A549 (cell line): ENCODE measurements at regions not wholly inside any gene's neighbourhood (a gene's known extent, or its start where the extent isn't known, plus 50 kb on each side); places are given as distances from the start of the nearest gene placed in this dataset.

Experiments
- ATAC-seq, 2 experiments: fragments of 200-7000 bp in 1 of 2; fragments of >200 bp in 1 of 2; cut with Nextera tagmentation in 1 of 2; cut with Tn5 transposase in 1 of 2; 3 replicates each; pipeline versions ENCODE4 v1.8.0 to v1.9.1; 2018 to 2020; ENCODE audit warnings: mild to moderate bottlenecking in 1 of 2, moderate library complexity in 1 of 2
- CTCF ChIA-PET: fragments of 300-600 bp; sonication (Branson Sonifier 250); formaldehyde crosslinking; extraction: SDS; loops from one replicate; lab custom pipeline; 2021; ENCODE audit warnings: antibody characterized with exemption, inconsistent platforms; lab: Yijun Ruan, JAX
- POLR2A ChIA-PET: fragments of 350-600 bp; formaldehyde crosslinking; extraction: SDS; loops from one replicate; lab custom pipeline; 2021; ENCODE audit warnings: antibody characterized with exemption, inconsistent platforms; lab: Yijun Ruan, JAX
- DNase-seq, 2 experiments: peaks; one replicate each; pipeline versions ENCODE4 v3.0.0 to v3.0.0-alpha.2; 2011 to 2016; ENCODE audit warnings: low read depth in 1 of 2, low spot score in 1 of 2
- FAIRE-seq: peaks from 2 replicates; lab custom pipeline; 2011; peaks lifted over from hg19 to GRCh38; lab: Jason Lieb, UNC
- H3K27ac ChIP-seq, 2 experiments: fragments of >200 bp; sonication (Bioruptor Twin); formaldehyde crosslinking; 3 replicates each; pipeline ENCODE4 v1.5.1; 2016 to 2017
- H3K4me1 ChIP-seq: fragments of >200 bp; sonication (Bioruptor Twin); formaldehyde crosslinking; 3 replicates; pipeline ENCODE4 v1.6.1; 2016
- H3K4me2 ChIP-seq: fragments of >200 bp; sonication (Bioruptor Twin); formaldehyde crosslinking; 3 replicates; pipeline ENCODE4 v1.6.1; 2016
- H3K4me3 ChIP-seq: fragments of >200 bp; sonication (Bioruptor Twin); formaldehyde crosslinking; 3 replicates; pipeline ENCODE4 v1.5.1; 2016
- H3K9me3 ChIP-seq: fragments of >200 bp; sonication (Bioruptor Twin); formaldehyde crosslinking; 3 replicates; pipeline ENCODE4 v1.6.1; 2016
- CBX2 ChIP-seq: fragments of 200-600 bp; sonication (generic); IDR thresholded peaks from 2 replicates; pipeline ENCODE4 v1.6.1; 2016; ENCODE audit warnings: low read depth, mild to moderate bottlenecking, borderline replicate concordance
- CBX8 ChIP-seq: fragments of 200-600 bp; sonication (generic); IDR thresholded peaks from 2 replicates; pipeline ENCODE4 v1.6.1; 2016
- CHD4 ChIP-seq: fragments of 200-600 bp; sonication (generic); IDR thresholded peaks from 2 replicates; pipeline ENCODE4 v1.6.1; 2016; ENCODE audit warnings: antibody characterized with exemption, mild to moderate bottlenecking, borderline replicate concordance
- CTCF ChIP-seq: fragments of >200 bp; sonication (Bioruptor Twin); formaldehyde crosslinking; IDR thresholded peaks from 3 replicates; pipeline ENCODE4 v1.5.1; 2016
- EHF ChIP-seq: fragments of 250-450 bp; sonication (Bioruptor Pico); IDR thresholded peaks from 2 replicates; pipeline ENCODE4 v1.5.0; 2020; ENCODE audit warnings: mild to moderate bottlenecking
- EHMT2 ChIP-seq: fragments of 200-600 bp; sonication (generic); IDR thresholded peaks from 2 replicates; pipeline ENCODE4 v1.6.1; 2016; ENCODE audit warnings: antibody characterized with exemption, low read depth, mild to moderate bottlenecking, moderate library complexity
- EP300 ChIP-seq, 2 experiments: fragments of >200 bp; sonication (Bioruptor Twin); formaldehyde crosslinking; IDR thresholded peaks; 2 replicates in 1 of 2; 3 replicates in 1 of 2; pipeline ENCODE4 v1.6.1; 2016 to 2017
- FOXS1 ChIP-seq: fragments of 250-450 bp; sonication (Bioruptor Pico); IDR thresholded peaks from 2 replicates; pipeline ENCODE4 v1.5.0; 2020; ENCODE audit warnings: mild to moderate bottlenecking, moderate library complexity
- GATA3 ChIP-seq: IDR thresholded peaks from 2 replicates; pipeline ENCODE4 v1.6.1; 2012; ENCODE audit warnings: borderline replicate concordance
- HES2 ChIP-seq: fragments of >200 bp; sonication (Bioruptor Twin); formaldehyde crosslinking; IDR thresholded peaks from 2 replicates; pipeline ENCODE4 v1.6.1; 2016
- HEYL ChIP-seq: fragments of 250-450 bp; sonication (Bioruptor Pico); IDR thresholded peaks from 2 replicates; pipeline ENCODE4 v1.8.0; 2021; ENCODE audit warnings: mild to moderate bottlenecking, moderate library complexity
- HMGXB4 ChIP-seq: fragments of 250-450 bp; sonication (Bioruptor Pico); IDR thresholded peaks from 2 replicates; pipeline ENCODE4 v1.5.0; 2021; ENCODE audit warnings: mild to moderate bottlenecking, moderate library complexity, borderline replicate concordance
- HOXB5 ChIP-seq: fragments of 250-450 bp; sonication (Bioruptor Pico); IDR thresholded peaks from 2 replicates; pipeline ENCODE4 v1.5.0; 2020; ENCODE audit warnings: mild to moderate bottlenecking, moderate library complexity
- JUN ChIP-seq, 2 experiments: fragments of >200 bp; sonication (Bioruptor Twin); formaldehyde crosslinking; IDR thresholded peaks; 2 replicates in 1 of 2; 3 replicates in 1 of 2; pipeline ENCODE4 v1.6.1; 2016 to 2017
- JUNB ChIP-seq: fragments of >200 bp; sonication (Bioruptor Twin); formaldehyde crosslinking; IDR thresholded peaks from 2 replicates; pipeline ENCODE4 v1.6.1; 2016
- MAFK ChIP-seq: fragments of 450-650 bp; IDR thresholded peaks from 2 replicates; pipeline ENCODE4 v1.6.1; 2014; ENCODE audit not compliant: partially characterized antibody
- MYC ChIP-seq: IDR thresholded peaks from 2 replicates; pipeline ENCODE4 v1.6.1; 2012; ENCODE audit warnings: mild to moderate bottlenecking, inconsistent platforms, low read length, improper control_type of control experiment, borderline replicate concordance
- NFE2L2 ChIP-seq: fragments of 150-350 bp; conservative IDR thresholded peaks from 2 replicates; pipeline ENCODE4 v1.6.1; 2014; ENCODE audit warnings: low read length
- NPAS2 ChIP-seq: fragments of 250-450 bp; sonication (Bioruptor Pico); IDR thresholded peaks from 2 replicates; pipeline ENCODE4 v1.8.0; 2022; ENCODE audit warnings: mild to moderate bottlenecking, moderate library complexity, borderline replicate concordance
- NR3C1 ChIP-seq: fragments of >200 bp; sonication (Bioruptor Twin); formaldehyde crosslinking; IDR thresholded peaks from 3 replicates; pipeline ENCODE4 v1.6.1; 2017
- PHF8 ChIP-seq: fragments of 200-600 bp; sonication (generic); IDR thresholded peaks from 2 replicates; pipeline ENCODE4 v1.6.1; 2016; ENCODE audit warnings: low read depth, mild to moderate bottlenecking, antibody characterized with exemption, moderate library complexity, borderline replicate concordance
- POLR2A ChIP-seq: IDR thresholded peaks from 2 replicates; pipeline ENCODE4 v1.6.1; 2012; ENCODE audit warnings: mild to moderate bottlenecking, low read length
- POLR2AphosphoS2 ChIP-seq: conservative IDR thresholded peaks from 2 replicates; pipeline ENCODE4 v1.6.1; 2012; ENCODE audit warnings: low read length, improper control_type of control experiment, inconsistent platforms
- SMC3 ChIP-seq: fragments of >200 bp; sonication (Bioruptor Twin); formaldehyde crosslinking; IDR thresholded peaks from 3 replicates; pipeline ENCODE4 v1.6.1; 2018; ENCODE audit warnings: inconsistent platforms
- SREBF2 ChIP-seq: fragments of 450-650 bp; IDR thresholded peaks from 2 replicates; pipeline ENCODE4 v1.6.1; 2014; ENCODE audit warnings: mild to moderate bottlenecking, moderate library complexity
- TP53 ChIP-seq: fragments of 250-450 bp; sonication (Bioruptor Pico); IDR thresholded peaks from 2 replicates; pipeline ENCODE4 v1.5.0; 2021; ENCODE audit warnings: mild to moderate bottlenecking, moderate library complexity
- ZC3H11A ChIP-seq: fragments of 450-650 bp; IDR thresholded peaks from 2 replicates; pipeline ENCODE4 v1.6.1; 2014; ENCODE audit warnings: antibody characterized with exemption, mild to moderate bottlenecking
- WGBS: methylation state at CpG from one replicate; pipeline ENCODE4 v1.1.6; 2017; ENCODE audit errors: missing lambda C conversion rate; 5-methylcytosine and 5-hydroxymethylcytosine counted together

GRCh38 chr1:82400521-82400920 lies 599.8 kb downstream of the ADGRL2 start:
- H3K4me3 ChIP-seq: no peak overlapping the region
- ChIA-PET POLR2A (no interaction called here), CTCF (no interaction called here)
- H3K9me3 ChIP-seq: no peaks in the 10 kb centered on the region
- H3K27ac ChIP-seq: no peak overlapping the region
- DNase-seq (no peak), FAIRE-seq (no peak), ATAC-seq (no peak)
- TF ChIP-seq POLR2AphosphoS2 (no peak), NPAS2 (CRISPR knock-in tag) (no peak), HMGXB4 (CRISPR knock-in tag) (no peak), SREBF2 (no peak), NFE2L2 (no peak), TP53 (CRISPR knock-in tag) (no peak)
- 17% methylated on average over 4 of the region's 4 CpGs for WGBS
- no peaks in the 10 kb centered on the region for H3K4me1 ChIP-seq
- no peak overlapping the region for H3K4me2 ChIP-seq

- TF ChIP-seq FOXS1 (CRISPR knock-in tag): no peak
- TF ChIP-seq SREBF2: no peak
- no peak for TF ChIP-seq PHF8
- TF ChIP-seq HES2: no peak
- no peak for TF ChIP-seq CTCF
- TF ChIP-seq HMGXB4 (CRISPR knock-in tag): no peak
- DNase-seq (no peak), ATAC-seq (no peak), FAIRE-seq (no peak)
- H3K9me3 ChIP-seq: no peaks in the 10 kb centered on the region
- H3K27ac ChIP-seq: no peak overlapping the region
- CTCF ChIA-PET: no interaction called here
- POLR2A ChIA-PET: no interaction called here
- no peak overlapping the region for H3K4me3 ChIP-seq
- H3K4me2 ChIP-seq: no peak overlapping the region
- no peaks in the 10 kb centered on the region for H3K4me1 ChIP-seq
These were observed 598.4 kb downstream of the ADGRL2 start for GRCh38 chr1:82399093-82399492.

- no peak for ATAC-seq
- no peak overlapping the region for H3K4me3 ChIP-seq
- H3K4me1 ChIP-seq: no peaks in the 10 kb centered on the region
- H3K4me2 ChIP-seq: no peak overlapping the region
- FAIRE-seq: no peak
- DNase-seq: no peak
- CTCF ChIA-PET: no interaction called here
- no peaks in the 10 kb centered on the region for H3K9me3 ChIP-seq
- POLR2A ChIA-PET: no interaction called here
- TF ChIP-seq EP300 (IDR thresholded peaks at IDR 0.05) (no peak), NFE2L2 (no peak), ZC3H11A (no peak), POLR2A (no peak), HOXB5 (no peak), CHD4 (no peak), JUNB (no peak), MYC (no peak), TP53 (CRISPR knock-in tag) (no peak), GATA3 (no peak), CBX2 (no peak), EHF (no peak), SMC3 (no peak), JUN (IDR thresholded peaks at IDR 0.05) (no peak), FOXS1 (CRISPR knock-in tag) (no peak), HEYL (CRISPR knock-in tag) (no peak), CBX8 (no peak), EHMT2 (no peak), NR3C1 (no peak), MAFK (no peak)
- H3K27ac ChIP-seq: no peak overlapping the region
These were observed 597.6 kb downstream of the ADGRL2 start for GRCh38 chr1:82398357-82398756.
